Hepatocyte (in vitro differentiated cells): ENCODE measurements at regions not wholly inside any gene's neighbourhood (a gene's known extent, or its start where the extent isn't known, plus 50 kb on each side); places are given as distances from the start of the nearest gene placed in this dataset.
A peak's percentile ranks its signal among the peaks of the same experiment; 100 is the strongest.

Experiments
- DNase-seq: peaks from one replicate; pipeline ENCODE4 v3.0.0-alpha.2; 2016; ENCODE audit warnings: low spot score
- H2AFZ ChIP-seq: fragments of 200-600 bp; sonication (generic); 2 replicates; pipeline ENCODE4 v1.6.0; 2016; ENCODE audit warnings: antibody characterized with exemption, mild to moderate bottlenecking
- H3K27ac ChIP-seq: fragments of 200-600 bp; sonication (generic); 2 replicates; pipeline ENCODE4 v1.5.1; 2016; ENCODE audit warnings: mild to moderate bottlenecking
- H3K27me3 ChIP-seq: fragments of 200-600 bp; sonication (generic); 2 replicates; pipeline ENCODE4 v1.6.1; 2016
- H3K36me3 ChIP-seq: fragments of 200-600 bp; sonication (generic); replicated peaks from 2 replicates; pipeline ENCODE4 v1.5.1; 2016; ENCODE audit warnings: low read depth; ENCODE audit not compliant: insufficient read depth
- H3K4me1 ChIP-seq: fragments of 200-600 bp; sonication (generic); 2 replicates; pipeline ENCODE4 v1.5.1; 2016; ENCODE audit warnings: mild to moderate bottlenecking, moderate library complexity; ENCODE audit not compliant: insufficient read depth
- H3K4me2 ChIP-seq: fragments of 200-600 bp; sonication (generic); 2 replicates; pipeline ENCODE4 v1.6.0; 2016
- H3K4me3 ChIP-seq: fragments of 200-600 bp; sonication (generic); 2 replicates; pipeline ENCODE4 v1.5.1; 2016; ENCODE audit warnings: mild to moderate bottlenecking
- H3K79me2 ChIP-seq: fragments of 200-600 bp; sonication (generic); 2 replicates; pipeline ENCODE4 v1.6.0; 2017; ENCODE audit warnings: mild to moderate bottlenecking
- H3K9me2 ChIP-seq: fragments of 200-600 bp; sonication (generic); replicated peaks from 2 replicates; pipeline ENCODE4 v1.6.0; 2017; ENCODE audit warnings: mild to moderate bottlenecking; ENCODE audit not compliant: insufficient read depth
- H3K9me3 ChIP-seq: fragments of 200-600 bp; sonication (generic); 2 replicates; pipeline ENCODE4 v1.5.1; 2016; ENCODE audit warnings: low read depth, mild to moderate bottlenecking
- H4K20me1 ChIP-seq: fragments of 200-600 bp; sonication (generic); 2 replicates; pipeline ENCODE4 v1.6.0; 2016; ENCODE audit warnings: mild to moderate bottlenecking; ENCODE audit not compliant: insufficient read depth, poor library complexity, severe bottlenecking
- CTCF ChIP-seq: fragments of 200-600 bp; sonication (generic); IDR thresholded peaks from 2 replicates; pipeline ENCODE4 v1.5.1; 2016; ENCODE audit warnings: antibody characterized with exemption, mild to moderate bottlenecking; ENCODE audit not compliant: poor library complexity
- EZH2 ChIP-seq: fragments of 200-600 bp; sonication (generic); IDR thresholded peaks from 2 replicates; pipeline ENCODE4 v1.6.1; 2016; ENCODE audit warnings: antibody characterized with exemption, mild to moderate bottlenecking, borderline replicate concordance
- EZH2phosphoT487 ChIP-seq: fragments of 200-600 bp; sonication (generic); IDR thresholded peaks from one replicate; pipeline ENCODE4 v1.6.1; 2018; ENCODE audit warnings: antibody characterized with exemption, mild to moderate bottlenecking, low read depth, moderate library complexity; ENCODE audit not compliant: unreplicated experiment, severe bottlenecking
- WGBS: methylation state at CpG from one replicate; pipeline ENCODE4 v1.1.6; 2016; ENCODE audit warnings: low lambda C conversion rate; ENCODE audit errors: missing lambda C conversion rate; 5-methylcytosine and 5-hydroxymethylcytosine counted together

- Histone ChIP-seq H2AFZ (no peak overlapping the region), H3K4me1 (peaks cover 32% of the 10 kb centered on the region), H4K20me1 (no peaks in the 10 kb centered on the region), H3K4me3 (no peak overlapping the region), H3K36me3 (no peaks in the 10 kb centered on the region), H3K27me3 (no peaks in the 10 kb centered on the region), H3K27ac (peak overlapping the region; percentile 52), H3K79me2 (peaks cover 12% of the 10 kb centered on the region), H3K9me2 (no peaks in the 10 kb centered on the region), H3K4me2 (no peak overlapping the region), H3K9me3 (no peaks in the 10 kb centered on the region)
- DNase-seq = no peak
- TF ChIP-seq CTCF (no peak), EZH2phosphoT487 (no peak), EZH2 (no peak)
- 76% methylated on average over 7 of the region's 7 CpGs for WGBS
Observed at GRCh38 chr2:174668075-174668474, 70.5 kb upstream of the WIPF1 start.

GRCh38 chr2:174667250-174667860 is 69.8 kb upstream of the WIPF1 start:
- no peak for DNase-seq
- Histone ChIP-seq H2AFZ (no peak overlapping the region), H3K9me3 (no peaks in the 10 kb centered on the region), H4K20me1 (no peaks in the 10 kb centered on the region), H3K79me2 (peaks cover 8% of the 10 kb centered on the region), H3K9me2 (no peaks in the 10 kb centered on the region), H3K4me1 (peaks cover 39% of the 10 kb centered on the region), H3K27ac (peak overlapping the region; percentile 52), H3K4me2 (peak overlapping the region; percentile 45), H3K36me3 (no peaks in the 10 kb centered on the region), H3K27me3 (no peaks in the 10 kb centered on the region), H3K4me3 (no peak overlapping the region)
- TF ChIP-seq EZH2 = no peak
- TF ChIP-seq EZH2phosphoT487 = no peak
- TF ChIP-seq CTCF = no peak
- 45% methylated on average over 6 of the region's 6 CpGs for WGBS

GRCh38 chr2:174666845-174667244 is 69.2 kb upstream of the WIPF1 start:
- peaks cover 44% of the 10 kb centered on the region for H3K4me1 ChIP-seq
- H3K9me3 ChIP-seq = no peaks in the 10 kb centered on the region
- H3K36me3 ChIP-seq = no peaks in the 10 kb centered on the region
- H3K4me2 ChIP-seq = peak overlapping the region; percentile 45
- H3K9me2 ChIP-seq = no peaks in the 10 kb centered on the region
- H2AFZ ChIP-seq = no peak overlapping the region
- no peak for DNase-seq
- no peaks in the 10 kb centered on the region for H3K27me3 ChIP-seq
- H3K4me3 ChIP-seq = no peak overlapping the region
- H3K79me2 ChIP-seq = peaks cover 11% of the 10 kb centered on the region
- TF ChIP-seq CTCF (no peak), EZH2 (no peak), EZH2phosphoT487 (no peak)
- WGBS = 59% methylated on average over 5 of the region's 5 CpGs
- no peaks in the 10 kb centered on the region for H4K20me1 ChIP-seq
- peak overlapping the region; percentile 52 for H3K27ac ChIP-seq
